SU-DHL-6 (cell line): ENCODE measurements at regions not wholly inside any gene's neighbourhood (a gene's known extent, or its start where the extent isn't known, plus 50 kb on each side); places are given as distances from the start of the nearest gene placed in this dataset.

Experiments used
- CTCF ChIP-seq: fragments of 200-600 bp; sonication (generic); IDR thresholded peaks from one replicate; pipeline ENCODE4 v1.5.1; 2017; ENCODE audit warnings: antibody characterized with exemption, mild to moderate bottlenecking, low read length, moderate library complexity; ENCODE audit not compliant: insufficient read depth, poor library complexity, severe bottlenecking
- EZH2phosphoT487 ChIP-seq: fragments of 200-600 bp; sonication (generic), shearing (Covaris generic); conservative IDR thresholded peaks from 2 replicates; pipeline ENCODE4 v1.6.1; 2018; ENCODE audit warnings: mild to moderate bottlenecking, antibody characterized with exemption, low read length, moderate library complexity, mixed read lengths

DNA sequence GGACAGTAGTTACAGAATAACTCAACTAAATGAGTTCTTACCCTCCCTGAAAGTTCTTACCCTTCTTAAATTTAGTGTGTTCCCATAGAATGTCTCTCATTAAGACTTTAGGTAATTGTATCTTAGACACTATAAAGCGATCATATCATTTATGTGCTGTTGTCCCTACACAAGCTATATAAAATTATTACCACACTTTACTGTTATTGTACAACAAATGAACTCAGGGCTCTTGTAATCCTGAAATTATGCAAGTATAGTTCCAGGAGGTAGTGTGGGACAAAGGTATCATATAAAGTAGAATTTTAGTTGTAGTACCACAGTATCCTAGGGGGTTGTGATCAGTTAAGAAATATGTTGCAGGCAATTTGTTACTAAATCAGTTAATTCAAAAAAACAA, 167.4 kb upstream of the CARMIL1 start:
- TF ChIP-seq CTCF (no peak), EZH2phosphoT487 (no peak)
